GM13977 (cell line): ENCODE measurements at regions not wholly inside any gene's neighbourhood (a gene's known extent, or its start where the extent isn't known, plus 50 kb on each side); places are given as distances from the start of the nearest gene placed in this dataset.

Source experiments
- DNase-seq: peaks from one replicate; pipeline ENCODE4 v3.0.0; 2012; ENCODE audit warnings: low spot score
- CTCF ChIP-seq: IDR thresholded peaks from 2 replicates; pipeline ENCODE4 v1.5.1; 2012; ENCODE audit warnings: mild to moderate bottlenecking, control low read depth; ENCODE audit not compliant: insufficient read depth; ENCODE audit errors: extremely low read depth, missing control alignments
- in situ Hi-C: fragments of 300-500 bp; cut with MboI; formaldehyde crosslinking; loops from one replicate; pipeline ENCODE4 v1.12.0; 2022; ENCODE audit warnings: low sequenced_read_pairs, low pct_unique_long_range_greater_than_20kb, mixed read lengths, inconsistent platforms; ENCODE audit not compliant: unreplicated experiment

GRCh38 chr4:62460329-62460728 is 1260.2 kb downstream of the ADGRL3 start:
- in situ Hi-C loops = no loop called here
- TF ChIP-seq CTCF = no peak
- DNase-seq = no peak

DNA sequence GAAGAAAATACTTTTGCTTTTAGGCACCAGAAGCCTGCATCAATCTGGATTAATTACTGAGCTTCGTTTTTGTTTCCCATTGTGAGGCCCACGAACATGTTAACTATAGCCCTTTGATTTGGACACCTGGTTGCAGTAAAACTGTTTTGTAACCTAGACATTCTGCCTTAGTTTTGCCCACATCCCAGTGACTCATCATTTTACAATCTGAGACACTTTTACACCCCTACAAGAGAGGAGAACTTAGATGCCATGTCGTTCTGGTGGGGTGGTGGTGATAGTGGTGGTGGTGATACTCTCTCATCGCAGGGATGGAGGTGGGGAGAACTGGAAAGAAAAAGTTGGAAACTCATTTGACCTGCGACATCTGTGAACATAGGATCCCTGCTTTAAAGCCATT is 1257.2 kb downstream of the ADGRL3 start:
- DNase-seq = no peak
- no peak for TF ChIP-seq CTCF
- in situ Hi-C loops = no loop called here

- TF ChIP-seq CTCF = no peak
These were observed 1255.7 kb downstream of the ADGRL3 start for GRCh38 chr4:62455871-62456270.

GRCh38 chr4:62454535-62454934 is 1254.4 kb downstream of the ADGRL3 start:
- in situ Hi-C loops = no loop called here
- TF ChIP-seq CTCF = no peak
- DNase-seq = no peak

More at GRCh38 chr4:62455871-62456270, 1255.7 kb downstream of the ADGRL3 start:
- in situ Hi-C loops = no loop called here
- no peak for DNase-seq

GRCh38 chr4:62450740-62451139 is 1250.6 kb downstream of the ADGRL3 start:
- DNase-seq = no peak
- in situ Hi-C loops = no loop called here
- TF ChIP-seq CTCF = no peak

DNA sequence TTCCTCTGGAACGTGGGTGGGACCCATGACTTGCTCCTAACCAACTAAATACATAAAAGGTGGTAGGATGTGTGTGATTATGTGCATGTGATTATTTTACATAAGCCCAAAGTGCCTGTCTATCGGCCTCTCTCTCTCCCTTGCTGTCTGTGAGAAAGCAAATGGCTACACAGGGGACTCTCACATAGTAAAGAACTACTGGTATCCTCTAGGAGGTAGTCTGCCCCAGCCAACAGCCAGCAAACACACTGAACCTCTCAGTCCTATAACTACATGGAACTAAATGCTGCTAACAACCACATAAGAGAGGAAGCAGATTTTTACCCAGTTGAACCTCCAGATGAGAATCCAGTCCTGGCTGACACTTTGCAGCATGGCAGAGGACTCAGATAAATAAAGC is 1249.4 kb downstream of the ADGRL3 start:
- in situ Hi-C loops = no loop called here
- DNase-seq = no peak
- TF ChIP-seq CTCF = no peak

DNA sequence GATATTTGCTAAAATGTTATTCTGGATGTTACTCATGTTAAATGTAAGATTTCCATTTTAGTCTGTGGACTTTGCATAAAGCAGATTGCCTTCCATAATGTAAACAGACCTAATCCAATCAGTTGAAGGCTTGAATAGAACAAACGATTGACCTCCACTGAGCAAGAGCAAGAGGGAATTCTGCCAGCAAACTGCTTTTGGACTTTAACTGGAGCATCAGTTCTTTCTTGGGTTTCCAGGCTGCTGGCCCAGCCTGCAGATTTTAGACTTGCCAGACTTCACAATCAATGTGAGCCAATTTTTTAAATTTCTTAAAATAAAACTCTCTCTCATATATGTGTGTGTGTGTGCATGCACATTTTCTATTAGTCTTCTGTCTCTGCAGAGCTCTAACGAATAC is 1248.8 kb downstream of the ADGRL3 start:
- TF ChIP-seq CTCF = no peak
- no peak for DNase-seq
- in situ Hi-C loops = no loop called here
